ENCODE measurements at regions not wholly inside any gene's neighbourhood (a gene's known extent, or its start where the extent isn't known, plus 50 kb on each side); places are given as distances from the start of the nearest gene placed in this dataset.

DNA sequence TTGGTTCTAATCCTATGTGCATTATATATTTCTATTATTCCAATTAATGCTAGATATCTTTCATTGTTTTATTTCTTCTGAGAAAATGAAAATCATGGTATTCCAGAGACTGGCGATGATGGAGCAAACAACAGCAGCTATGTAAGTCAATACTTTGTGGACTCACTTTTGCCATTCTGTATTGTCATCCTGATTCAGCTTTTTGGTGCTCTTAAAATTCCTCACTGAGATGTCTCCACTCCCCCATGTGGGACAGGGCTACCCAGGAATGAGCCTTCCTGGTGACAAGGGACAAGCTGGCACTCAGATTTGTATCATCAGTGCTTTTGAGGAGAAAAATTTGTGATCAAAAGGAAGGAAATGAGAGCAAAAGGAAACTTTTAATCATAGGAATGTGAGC, 56.7 kb upstream of the XCR1 start:
- TF ChIP-seq POLR2A (IDR thresholded peaks at IDR 0.05): no peak
- TF ChIP-seq, protein P1, sequence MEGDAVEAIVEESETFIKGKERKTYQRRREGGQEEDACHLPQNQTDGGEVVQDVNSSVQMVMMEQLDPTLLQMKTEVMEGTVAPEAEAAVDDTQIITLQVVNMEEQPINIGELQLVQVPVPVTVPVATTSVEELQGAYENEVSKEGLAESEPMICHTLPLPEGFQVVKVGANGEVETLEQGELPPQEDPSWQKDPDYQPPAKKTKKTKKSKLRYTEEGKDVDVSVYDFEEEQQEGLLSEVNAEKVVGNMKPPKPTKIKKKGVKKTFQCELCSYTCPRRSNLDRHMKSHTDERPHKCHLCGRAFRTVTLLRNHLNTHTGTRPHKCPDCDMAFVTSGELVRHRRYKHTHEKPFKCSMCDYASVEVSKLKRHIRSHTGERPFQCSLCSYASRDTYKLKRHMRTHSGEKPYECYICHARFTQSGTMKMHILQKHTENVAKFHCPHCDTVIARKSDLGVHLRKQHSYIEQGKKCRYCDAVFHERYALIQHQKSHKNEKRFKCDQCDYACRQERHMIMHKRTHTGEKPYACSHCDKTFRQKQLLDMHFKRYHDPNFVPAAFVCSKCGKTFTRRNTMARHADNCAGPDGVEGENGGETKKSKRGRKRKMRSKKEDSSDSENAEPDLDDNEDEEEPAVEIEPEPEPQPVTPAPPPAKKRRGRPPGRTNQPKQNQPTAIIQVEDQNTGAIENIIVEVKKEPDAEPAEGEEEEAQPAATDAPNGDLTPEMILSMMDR (IDR thresholded peaks at IDR 0.05): no peak
